ENCODE measurements at regions not wholly inside any gene's neighbourhood (a gene's known extent, or its start where the extent isn't known, plus 50 kb on each side); places are given as distances from the start of the nearest gene placed in this dataset.
"Not testable (repeated sequence)": the region's sequence is repeated elsewhere in the genome, so short reads cannot be mapped to it uniquely, and the experiment has no call there.

- in situ Hi-C loops (cut with HindIII; ENCODE audit: low sequenced_read_pairs) = no loop called here
Measured at GRCh38 chr1:172941945-172942344, 108.8 kb downstream of the TNFSF18 start.

GRCh38 chr1:172943138-172943537, 107.6 kb downstream of the TNFSF18 start:
- in situ Hi-C loops (cut with HindIII; ENCODE audit: low sequenced_read_pairs) = not testable (repeated sequence)

GRCh38 chr1:172944931-172945330, 105.8 kb downstream of the TNFSF18 start:
- in situ Hi-C loops (cut with HindIII; ENCODE audit: low sequenced_read_pairs) = loop anchor here (5.0 kb wide), 1 partner anchor 103 kb away; no protein-coding TSS in a partner anchor

- in situ Hi-C loops (cut with HindIII; ENCODE audit: low sequenced_read_pairs) = loop anchor here (5.0 kb wide), 1 partner anchor 105 kb away; no protein-coding TSS in a partner anchor
Measured at GRCh38 chr1:172946814-172947507, 103.8 kb downstream of the TNFSF18 start.

GRCh38 chr1:172948457-172948856, 102.3 kb downstream of the TNFSF18 start:
- in situ Hi-C loops (cut with HindIII; ENCODE audit: low sequenced_read_pairs) = loop anchor here (5.0 kb wide), 1 partner anchor 106 kb away; no protein-coding TSS in a partner anchor

- in situ Hi-C loops (cut with HindIII; ENCODE audit: low sequenced_read_pairs) = loop anchor here (5.0 kb wide), 1 partner anchor 107 kb away; no protein-coding TSS in a partner anchor
Measured at GRCh38 chr1:172949096-172949495, 101.6 kb downstream of the TNFSF18 start.

- in situ Hi-C loops (cut with HindIII; ENCODE audit: low sequenced_read_pairs) = no loop called here
Measured at GRCh38 chr1:172950528-172950927, 100.2 kb downstream of the TNFSF18 start.

GRCh38 chr1:172951730-172952365, 98.9 kb downstream of the TNFSF18 start:
- in situ Hi-C loops (cut with HindIII; ENCODE audit: low sequenced_read_pairs) = no loop called here

GRCh38 chr1:172952516-172952915, 98.2 kb downstream of the TNFSF18 start:
- in situ Hi-C loops (cut with HindIII; ENCODE audit: low sequenced_read_pairs) = no loop called here

- in situ Hi-C loops (cut with HindIII; ENCODE audit: low sequenced_read_pairs) = no loop called here
Measured at GRCh38 chr1:172954476-172955150, 96.1 kb downstream of the TNFSF18 start.

GRCh38 chr1:172955161-172955815, 95.5 kb downstream of the TNFSF18 start:
- in situ Hi-C loops (cut with HindIII; ENCODE audit: low sequenced_read_pairs) = no loop called here

- in situ Hi-C loops (cut with HindIII; ENCODE audit: low sequenced_read_pairs) = no loop called here
Measured at GRCh38 chr1:172956871-172957270, 93.9 kb downstream of the TNFSF18 start.

- in situ Hi-C loops (cut with HindIII; ENCODE audit: low sequenced_read_pairs) = no loop called here
Measured at GRCh38 chr1:172957491-172957890, 93.2 kb downstream of the TNFSF18 start.

GRCh38 chr1:172959571-172959970, 91.2 kb downstream of the TNFSF18 start:
- in situ Hi-C loops (cut with HindIII; ENCODE audit: low sequenced_read_pairs) = no loop called here

GRCh38 chr1:172960019-172960418, 90.7 kb downstream of the TNFSF18 start:
- in situ Hi-C loops (cut with HindIII; ENCODE audit: low sequenced_read_pairs) = no loop called here

- in situ Hi-C loops (cut with HindIII; ENCODE audit: low sequenced_read_pairs) = no loop called here
Measured at GRCh38 chr1:172960454-172961208, 90.1 kb downstream of the TNFSF18 start.

GRCh38 chr1:172964864-172965263, 85.9 kb downstream of the TNFSF18 start:
- in situ Hi-C loops (cut with HindIII; ENCODE audit: low sequenced_read_pairs) = no loop called here

GRCh38 chr1:172966844-172967540, 83.7 kb downstream of the TNFSF18 start:
- in situ Hi-C loops (cut with HindIII; ENCODE audit: low sequenced_read_pairs) = no loop called here

GRCh38 chr1:172967936-172968335, 82.8 kb downstream of the TNFSF18 start:
- in situ Hi-C loops (cut with HindIII; ENCODE audit: low sequenced_read_pairs) = no loop called here

- in situ Hi-C loops (cut with HindIII; ENCODE audit: low sequenced_read_pairs) = no loop called here
Measured at GRCh38 chr1:172969611-172970010, 81.1 kb downstream of the TNFSF18 start.

All from endothelial cell of hepatic sinusoid (primary cell).